Fibroblast of villous mesenchyme (primary cell): ENCODE measurements at regions not wholly inside any gene's neighbourhood (a gene's known extent, or its start where the extent isn't known, plus 50 kb on each side); places are given as distances from the start of the nearest gene placed in this dataset.
A peak's percentile ranks its signal among the peaks of the same experiment; 100 is the strongest.

Source experiments
- DNase-seq: peaks from one replicate; pipeline ENCODE4 v3.0.0-alpha.2; 2010; ENCODE audit warnings: low read depth
- H3K4me3 ChIP-seq: 2 replicates; pipeline ENCODE4 v1.5.1; 2011; ENCODE audit warnings: low read depth, mild to moderate bottlenecking, low read length
- TF ChIP-seq, protein P1 (sequence below): IDR thresholded peaks from 2 replicates; pipeline ENCODE4 v1.5.1; 2012; ENCODE audit warnings: low read depth, mild to moderate bottlenecking, low read length; ENCODE audit not compliant: insufficient read depth

DNA sequence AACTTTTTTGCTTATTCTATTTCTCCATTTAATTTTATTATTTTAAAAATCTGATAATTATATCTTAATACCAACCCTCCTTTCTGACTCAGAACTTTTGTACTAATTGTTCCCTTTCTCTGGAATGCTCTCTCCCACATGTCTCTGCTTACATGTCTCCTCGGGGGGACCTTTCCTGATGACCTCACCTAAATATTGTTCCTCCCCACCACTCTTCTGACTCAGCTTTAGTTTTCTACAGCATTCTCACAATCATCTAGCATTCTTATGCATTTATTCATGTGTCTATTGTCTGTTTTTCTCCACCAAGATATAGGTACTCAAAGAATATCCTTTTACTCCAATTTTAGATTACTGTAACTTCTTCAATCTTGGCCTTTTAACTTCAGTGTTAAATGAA lies 128.7 kb downstream of the MSL3 start:
- no peak for DNase-seq
- no peak overlapping the region for H3K4me3 ChIP-seq
- TF ChIP-seq, protein P1, sequence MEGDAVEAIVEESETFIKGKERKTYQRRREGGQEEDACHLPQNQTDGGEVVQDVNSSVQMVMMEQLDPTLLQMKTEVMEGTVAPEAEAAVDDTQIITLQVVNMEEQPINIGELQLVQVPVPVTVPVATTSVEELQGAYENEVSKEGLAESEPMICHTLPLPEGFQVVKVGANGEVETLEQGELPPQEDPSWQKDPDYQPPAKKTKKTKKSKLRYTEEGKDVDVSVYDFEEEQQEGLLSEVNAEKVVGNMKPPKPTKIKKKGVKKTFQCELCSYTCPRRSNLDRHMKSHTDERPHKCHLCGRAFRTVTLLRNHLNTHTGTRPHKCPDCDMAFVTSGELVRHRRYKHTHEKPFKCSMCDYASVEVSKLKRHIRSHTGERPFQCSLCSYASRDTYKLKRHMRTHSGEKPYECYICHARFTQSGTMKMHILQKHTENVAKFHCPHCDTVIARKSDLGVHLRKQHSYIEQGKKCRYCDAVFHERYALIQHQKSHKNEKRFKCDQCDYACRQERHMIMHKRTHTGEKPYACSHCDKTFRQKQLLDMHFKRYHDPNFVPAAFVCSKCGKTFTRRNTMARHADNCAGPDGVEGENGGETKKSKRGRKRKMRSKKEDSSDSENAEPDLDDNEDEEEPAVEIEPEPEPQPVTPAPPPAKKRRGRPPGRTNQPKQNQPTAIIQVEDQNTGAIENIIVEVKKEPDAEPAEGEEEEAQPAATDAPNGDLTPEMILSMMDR = no peak

DNA sequence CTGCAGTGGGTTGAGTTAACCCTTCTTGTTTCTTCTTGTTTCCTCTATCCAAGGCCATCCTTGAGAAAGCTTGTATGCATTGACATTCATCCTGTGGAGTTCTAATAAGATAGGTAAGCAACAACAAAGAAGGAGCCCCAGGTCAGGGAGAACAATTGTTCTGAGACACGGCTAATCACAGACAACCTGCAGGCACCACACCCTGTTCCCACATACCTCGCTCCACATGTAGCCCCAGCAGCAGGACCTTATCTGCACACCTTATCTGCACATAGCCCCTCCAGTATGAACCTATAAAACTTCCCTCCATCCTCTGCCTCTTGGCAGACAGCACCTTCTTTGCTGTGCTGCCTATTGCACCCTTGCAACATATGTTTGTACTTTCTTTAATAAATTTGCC lies 129.1 kb downstream of the MSL3 start:
- no peak overlapping the region for H3K4me3 ChIP-seq
- TF ChIP-seq, protein P1 = no peak
- no peak for DNase-seq

DNA sequence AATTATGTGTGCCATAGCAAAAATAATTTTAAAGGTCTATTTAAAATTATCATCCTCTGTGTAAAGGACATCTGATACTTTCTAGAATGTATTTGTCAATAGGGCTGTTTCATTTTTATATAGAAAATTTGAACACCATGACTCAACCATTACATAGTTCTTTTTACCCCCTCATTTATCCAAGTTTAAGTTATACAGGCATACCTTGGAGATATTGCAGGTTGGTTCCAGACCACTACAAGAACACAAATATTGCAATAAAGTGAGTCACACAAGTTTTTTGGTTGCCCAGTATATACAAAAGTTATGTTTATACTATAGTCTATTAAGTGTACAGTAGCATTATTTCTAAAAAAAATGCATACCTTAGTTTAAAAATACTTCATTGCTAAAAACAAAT lies 130.4 kb downstream of the MSL3 start:
- peak; percentile 13 for DNase-seq
- TF ChIP-seq, protein P1 = no peak
- no peak overlapping the region for H3K4me3 ChIP-seq

DNA sequence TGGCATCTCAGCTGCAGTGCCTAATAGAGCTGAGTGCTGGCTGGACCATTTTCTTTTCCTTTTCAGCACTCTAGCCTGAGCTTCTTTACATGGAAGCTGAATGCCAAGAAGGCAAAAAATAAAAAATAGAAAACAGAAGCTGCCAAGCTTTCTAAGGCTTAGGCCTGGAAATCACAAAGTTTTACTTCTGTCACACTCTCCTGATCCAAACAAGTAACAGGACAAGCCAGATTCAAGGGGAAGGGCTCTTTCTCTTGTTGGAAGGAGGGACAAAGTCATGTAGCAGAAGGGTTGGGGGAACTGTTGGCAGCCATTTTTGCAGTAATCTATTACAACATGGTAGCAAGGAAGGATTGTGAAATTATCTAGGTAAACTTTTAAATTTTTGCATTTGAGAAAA lies 131.8 kb downstream of the MSL3 start:
- H3K4me3 ChIP-seq = no peak overlapping the region
- no peak for DNase-seq
- TF ChIP-seq, protein P1 = no peak

DNA sequence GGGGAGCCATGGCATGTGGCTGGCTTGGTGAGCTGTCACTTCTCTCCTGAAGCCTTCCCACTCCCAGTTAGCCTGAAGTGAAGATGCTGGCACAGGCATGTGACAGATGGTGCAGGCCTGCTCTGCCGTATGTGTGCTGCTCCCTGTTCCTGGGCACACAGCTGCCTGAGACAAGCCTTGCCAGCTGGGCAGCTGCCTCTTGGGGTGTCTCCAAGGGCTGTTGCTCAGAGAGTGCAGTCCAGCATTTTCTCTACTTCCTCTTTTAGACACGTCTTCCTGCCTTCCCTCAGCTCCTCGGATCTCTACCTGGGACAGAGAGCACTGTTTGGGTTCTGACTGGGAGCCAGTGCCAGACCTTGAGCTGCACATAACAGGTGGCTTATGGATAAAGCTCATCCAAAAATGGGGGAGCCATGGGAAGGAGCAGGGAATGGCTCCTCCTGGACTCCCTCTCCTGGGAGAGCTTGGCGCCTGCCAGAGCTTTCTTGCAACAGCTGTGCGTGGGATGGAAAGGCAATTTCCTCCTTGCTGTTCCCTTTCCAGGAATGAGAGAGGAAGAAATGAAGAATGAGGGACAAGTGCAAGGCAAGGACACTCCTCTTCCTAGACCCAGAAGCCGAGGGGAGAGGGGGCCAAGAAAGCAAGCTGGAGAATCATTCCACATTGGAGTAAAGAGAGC lies 132.9 kb downstream of the MSL3 start:
- TF ChIP-seq, protein P1 = no peak
- no peak for DNase-seq
- no peak overlapping the region for H3K4me3 ChIP-seq

DNA sequence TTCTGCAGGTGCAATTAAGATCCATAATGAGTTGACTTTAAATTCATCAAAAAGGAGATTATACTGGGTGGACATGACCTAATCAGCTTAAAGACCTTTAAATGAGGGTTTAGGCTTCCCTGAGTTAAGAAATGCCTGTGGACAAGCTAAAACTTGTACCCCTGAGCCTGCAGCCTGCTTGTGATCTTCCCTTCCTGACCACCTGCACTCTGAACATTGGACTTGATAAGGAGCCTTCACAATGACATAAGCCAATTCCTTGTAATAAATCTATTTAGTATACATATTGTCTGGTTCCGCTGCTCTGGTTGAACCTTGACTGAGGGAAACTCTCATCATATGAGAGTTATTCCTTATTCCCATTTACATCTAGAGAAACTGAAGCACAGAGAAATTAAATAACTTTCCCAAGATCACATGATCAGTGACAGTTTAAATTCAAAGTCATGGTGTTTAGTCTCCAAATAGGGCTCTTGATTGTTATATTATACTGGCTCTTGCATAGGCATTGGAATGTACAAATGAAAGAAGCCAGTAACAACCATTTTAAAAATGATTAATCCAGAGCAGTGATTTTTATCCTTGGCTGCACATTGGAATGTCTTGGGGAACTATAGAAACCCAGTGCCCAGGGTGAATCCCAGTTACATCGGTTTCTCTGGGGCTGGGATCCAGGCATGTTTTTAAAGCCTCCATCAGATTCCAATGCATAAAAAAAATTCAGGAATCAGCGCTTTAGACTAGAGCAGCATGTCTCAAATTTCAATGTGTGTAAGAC lies 136.1 kb downstream of the MSL3 start:
- TF ChIP-seq, protein P1 = no peak
- DNase-seq = no peak
- H3K4me3 ChIP-seq = no peak overlapping the region
